ENCODE measurements at regions not wholly inside any gene's neighbourhood (a gene's known extent, or its start where the extent isn't known, plus 50 kb on each side); places are given as distances from the start of the nearest gene placed in this dataset.
"Not testable (repeated sequence)": the region's sequence is repeated elsewhere in the genome, so short reads cannot be mapped to it uniquely, and the experiment has no call there.

DNA sequence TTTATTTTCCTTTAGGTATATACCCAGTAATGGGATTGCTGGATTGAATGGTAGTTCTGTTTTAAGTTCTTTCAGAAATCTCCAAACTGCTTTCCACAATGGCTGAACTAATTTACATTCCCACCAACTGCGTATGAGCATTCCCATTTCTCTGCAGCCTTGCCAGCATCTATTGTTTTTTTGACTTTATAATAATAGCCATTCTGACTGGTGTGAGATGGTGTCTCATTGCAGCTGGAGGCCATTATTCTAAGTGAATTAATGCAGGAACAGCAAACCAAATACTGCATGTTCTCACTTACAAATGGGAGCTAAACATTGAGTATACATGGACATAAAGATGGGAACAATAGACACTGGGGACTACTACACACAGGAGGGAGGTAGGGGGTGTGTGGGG lies 288.9 kb upstream of the NDST3 start:
- TF ChIP-seq, protein P1, sequence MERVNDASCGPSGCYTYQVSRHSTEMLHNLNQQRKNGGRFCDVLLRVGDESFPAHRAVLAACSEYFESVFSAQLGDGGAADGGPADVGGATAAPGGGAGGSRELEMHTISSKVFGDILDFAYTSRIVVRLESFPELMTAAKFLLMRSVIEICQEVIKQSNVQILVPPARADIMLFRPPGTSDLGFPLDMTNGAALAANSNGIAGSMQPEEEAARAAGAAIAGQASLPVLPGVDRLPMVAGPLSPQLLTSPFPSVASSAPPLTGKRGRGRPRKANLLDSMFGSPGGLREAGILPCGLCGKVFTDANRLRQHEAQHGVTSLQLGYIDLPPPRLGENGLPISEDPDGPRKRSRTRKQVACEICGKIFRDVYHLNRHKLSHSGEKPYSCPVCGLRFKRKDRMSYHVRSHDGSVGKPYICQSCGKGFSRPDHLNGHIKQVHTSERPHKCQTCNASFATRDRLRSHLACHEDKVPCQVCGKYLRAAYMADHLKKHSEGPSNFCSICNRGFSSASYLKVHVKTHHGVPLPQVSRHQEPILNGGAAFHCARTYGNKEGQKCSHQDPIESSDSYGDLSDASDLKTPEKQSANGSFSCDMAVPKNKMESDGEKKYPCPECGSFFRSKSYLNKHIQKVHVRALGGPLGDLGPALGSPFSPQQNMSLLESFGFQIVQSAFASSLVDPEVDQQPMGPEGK (CRISPR knock-in tag; IDR thresholded peaks at IDR 0.05; ENCODE audit: borderline replicate concordance): not testable (repeated sequence)
- TF ChIP-seq ZFP30 (CRISPR knock-in tag; IDR thresholded peaks at IDR 0.05): not testable (repeated sequence)
